CD4-positive, CD25-positive, alpha-beta regulatory T cell (primary cell): ENCODE measurements at regions not wholly inside any gene's neighbourhood (a gene's known extent, or its start where the extent isn't known, plus 50 kb on each side); places are given as distances from the start of the nearest gene placed in this dataset.

Experiments
- ATAC-seq, 2 donors: fragments of 150-1000 bp; cut with Tn5 transposase; one replicate each; pipeline ENCODE4 v1.10.0; 2021; ENCODE audit warnings: low read depth in 2 of 2, moderate number of reproducible peaks in 2 of 2, moderate library complexity in 1 of 2
- DNase-seq, 3 donors: peaks; one replicate each; pipeline versions ENCODE4 v3.0.0 to v3.0.0-alpha.2; 2012 to 2022; ENCODE audit warnings: mixed read lengths in 1 of 3
- H3K27ac ChIP-seq: one replicate; pipeline ENCODE4 v1.7.0; 2013; ENCODE audit warnings: mild to moderate bottlenecking, low read length; ENCODE audit not compliant: insufficient read depth, poor library complexity, severe bottlenecking
- H3K27me3 ChIP-seq: one replicate; pipeline ENCODE4 v1.7.0; 2013; ENCODE audit warnings: low read length; ENCODE audit not compliant: control insufficient read depth, insufficient read depth
- H3K36me3 ChIP-seq: one replicate; pipeline ENCODE4 v1.7.0; 2013; ENCODE audit warnings: mild to moderate bottlenecking, low read length, moderate library complexity; ENCODE audit not compliant: control insufficient read depth, insufficient read depth
- H3K4me1 ChIP-seq: 2 replicates; pipeline ENCODE4 v1.7.0; 2013; ENCODE audit warnings: mild to moderate bottlenecking, low read length; ENCODE audit not compliant: insufficient read depth, control insufficient read depth, poor library complexity, severe bottlenecking
- H3K4me3 ChIP-seq: one replicate; pipeline ENCODE4 v1.7.0; 2013; ENCODE audit warnings: low read depth, mild to moderate bottlenecking, low read length, moderate library complexity
- H3K9me3 ChIP-seq, 2 experiments: 1 replicate in 1 of 2; 2 replicates in 1 of 2; pipeline ENCODE4 v1.7.0; 2013; ENCODE audit warnings: low read length in 2 of 2, mild to moderate bottlenecking in 1 of 2, moderate library complexity in 1 of 2; ENCODE audit not compliant: control insufficient read depth in 2 of 2
- H3K27ac Mint-ChIP-seq, 3 donors: one replicate each; pipeline ENCODE4 v1.8.0; 2020 to 2022; ENCODE audit warnings: mild to moderate bottlenecking in 3 of 3, mixed read lengths in 3 of 3, moderate library complexity in 2 of 3
- H3K27me3 Mint-ChIP-seq: one replicate; pipeline ENCODE4 v1.8.0; 2022; ENCODE audit warnings: mild to moderate bottlenecking, mixed read lengths
- H3K36me3 Mint-ChIP-seq: one replicate; pipeline ENCODE4 v1.8.0; 2020; ENCODE audit warnings: mixed read lengths
- H3K4me1 Mint-ChIP-seq, 4 donors: one replicate each; pipeline ENCODE4 v1.8.0; 2020 to 2022; ENCODE audit warnings: mixed read lengths in 4 of 4, mild to moderate bottlenecking in 1 of 4
- H3K4me3 Mint-ChIP-seq, 4 donors: one replicate each; pipeline ENCODE4 v1.8.0; 2020 to 2022; ENCODE audit warnings: mild to moderate bottlenecking in 4 of 4, mixed read lengths in 4 of 4, moderate library complexity in 3 of 4
- H3K9me3 Mint-ChIP-seq, 7 donors: one replicate each; pipeline ENCODE4 v1.8.0; 2020 to 2022; ENCODE audit warnings: mixed read lengths in 7 of 7, mild to moderate bottlenecking in 3 of 7, moderate library complexity in 2 of 7

GRCh38 chr15:70385711-70386110 lies 288.0 kb upstream of the TLE3 start:
- no peak overlapping the region for H3K27ac Mint-ChIP-seq
- H3K4me1 Mint-ChIP-seq = no peaks in the 10 kb centered on the region

DNA sequence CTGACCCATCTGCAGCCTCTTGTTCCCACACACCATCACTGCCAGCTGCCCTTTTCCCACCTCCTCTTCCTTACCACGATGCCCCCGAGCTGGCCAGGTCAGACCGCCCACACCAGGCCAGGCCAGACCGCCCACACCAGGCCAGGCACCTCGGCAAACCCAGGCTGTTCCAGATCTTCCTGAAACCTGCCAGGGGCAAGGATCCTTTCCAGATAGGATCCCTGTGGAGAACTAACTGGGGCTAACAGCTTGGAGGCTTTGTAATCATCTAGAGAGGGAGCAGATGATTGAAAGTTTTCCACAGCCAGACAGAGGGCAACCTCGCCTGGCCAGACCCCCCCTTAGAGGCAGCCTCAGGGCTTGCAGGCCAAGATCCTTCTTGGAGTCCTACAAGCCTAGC lies 287.3 kb upstream of the TLE3 start:
- ATAC-seq = no peak
- H3K36me3 Mint-ChIP-seq = no peaks in the 10 kb centered on the region
- Histone ChIP-seq H3K27me3 (peaks cover 4% of the 10 kb centered on the region), H3K4me3 (no peak overlapping the region), H3K27ac (no peak overlapping the region), H3K9me3 (peaks cover 0 to 2% of the 10 kb centered on the region in 2 experiments), H3K36me3 (no peaks in the 10 kb centered on the region), H3K4me1 (no peaks in the 10 kb centered on the region)
- no peak overlapping the region for H3K27ac Mint-ChIP-seq
- no peaks in the 10 kb centered on the region for H3K27me3 Mint-ChIP-seq
- no peaks in the 10 kb centered on the region for H3K4me1 Mint-ChIP-seq
- H3K4me3 Mint-ChIP-seq = no peak overlapping the region
- no peak for DNase-seq
- H3K9me3 Mint-ChIP-seq = no peaks in the 10 kb centered on the region

More at GRCh38 chr15:70385711-70386110, 288.0 kb upstream of the TLE3 start:
- ATAC-seq = no peak
- Histone ChIP-seq H3K27me3 (peaks cover 4% of the 10 kb centered on the region), H3K9me3 (peaks cover 0 to 2% of the 10 kb centered on the region in 2 experiments), H3K36me3 (no peaks in the 10 kb centered on the region), H3K27ac (no peak overlapping the region), H3K4me3 (no peak overlapping the region), H3K4me1 (no peaks in the 10 kb centered on the region)
- DNase-seq = no peak
- H3K4me3 Mint-ChIP-seq = no peak overlapping the region
- no peaks in the 10 kb centered on the region for H3K27me3 Mint-ChIP-seq
- no peaks in the 10 kb centered on the region for H3K36me3 Mint-ChIP-seq
- no peaks in the 10 kb centered on the region for H3K9me3 Mint-ChIP-seq

DNA sequence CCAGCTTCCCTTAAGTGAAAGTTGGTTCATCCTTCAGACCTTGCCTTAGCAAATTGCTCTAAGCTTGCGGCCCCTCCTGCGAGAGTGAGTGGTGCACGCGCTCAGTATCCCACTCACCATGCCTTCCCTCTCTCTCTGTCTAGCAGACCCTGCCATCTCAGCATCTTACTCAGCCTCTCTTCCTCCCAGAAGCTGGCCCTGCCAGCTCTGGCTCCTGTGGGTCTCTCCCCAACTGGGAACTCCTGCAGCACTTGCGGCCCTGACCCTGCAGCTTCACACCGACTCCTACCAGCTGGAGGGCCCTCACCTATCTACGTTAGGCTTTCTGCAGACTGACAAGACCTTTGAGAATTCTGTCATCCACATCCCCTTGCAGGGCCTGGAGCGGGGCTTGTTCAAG lies 286.1 kb upstream of the TLE3 start:
- Histone ChIP-seq H3K4me3 (no peak overlapping the region), H3K27ac (no peak overlapping the region), H3K4me1 (no peaks in the 10 kb centered on the region), H3K9me3 (peaks cover 0 to 2% of the 10 kb centered on the region in 2 experiments), H3K36me3 (no peaks in the 10 kb centered on the region), H3K27me3 (no peaks in the 10 kb centered on the region)
- no peaks in the 10 kb centered on the region for H3K36me3 Mint-ChIP-seq
- H3K27me3 Mint-ChIP-seq = no peaks in the 10 kb centered on the region
- no peak overlapping the region for H3K4me3 Mint-ChIP-seq
- no peak overlapping the region for H3K27ac Mint-ChIP-seq
- ATAC-seq (no peak), DNase-seq (no peak)
- H3K9me3 Mint-ChIP-seq = peaks cover 0 to 1% (median 0%) of the 10 kb centered on the region in 7 donors
- no peaks in the 10 kb centered on the region for H3K4me1 Mint-ChIP-seq

- no peaks in the 10 kb centered on the region for H3K4me1 Mint-ChIP-seq
- no peaks in the 10 kb centered on the region for H3K27me3 Mint-ChIP-seq
- Histone ChIP-seq H3K9me3 (peaks cover 0 to 2% of the 10 kb centered on the region in 2 experiments), H3K27me3 (no peaks in the 10 kb centered on the region), H3K27ac (no peak overlapping the region), H3K36me3 (no peaks in the 10 kb centered on the region), H3K4me1 (no peaks in the 10 kb centered on the region), H3K4me3 (no peak overlapping the region)
- H3K27ac Mint-ChIP-seq = no peak overlapping the region
- DNase-seq (no peak), ATAC-seq (no peak)
- H3K4me3 Mint-ChIP-seq = no peak overlapping the region
- no peaks in the 10 kb centered on the region for H3K36me3 Mint-ChIP-seq
- peaks cover 0 to 1% (median 0%) of the 10 kb centered on the region in 7 donors for H3K9me3 Mint-ChIP-seq
Measured at GRCh38 chr15:70382762-70383458, 285.2 kb upstream of the TLE3 start.

DNA sequence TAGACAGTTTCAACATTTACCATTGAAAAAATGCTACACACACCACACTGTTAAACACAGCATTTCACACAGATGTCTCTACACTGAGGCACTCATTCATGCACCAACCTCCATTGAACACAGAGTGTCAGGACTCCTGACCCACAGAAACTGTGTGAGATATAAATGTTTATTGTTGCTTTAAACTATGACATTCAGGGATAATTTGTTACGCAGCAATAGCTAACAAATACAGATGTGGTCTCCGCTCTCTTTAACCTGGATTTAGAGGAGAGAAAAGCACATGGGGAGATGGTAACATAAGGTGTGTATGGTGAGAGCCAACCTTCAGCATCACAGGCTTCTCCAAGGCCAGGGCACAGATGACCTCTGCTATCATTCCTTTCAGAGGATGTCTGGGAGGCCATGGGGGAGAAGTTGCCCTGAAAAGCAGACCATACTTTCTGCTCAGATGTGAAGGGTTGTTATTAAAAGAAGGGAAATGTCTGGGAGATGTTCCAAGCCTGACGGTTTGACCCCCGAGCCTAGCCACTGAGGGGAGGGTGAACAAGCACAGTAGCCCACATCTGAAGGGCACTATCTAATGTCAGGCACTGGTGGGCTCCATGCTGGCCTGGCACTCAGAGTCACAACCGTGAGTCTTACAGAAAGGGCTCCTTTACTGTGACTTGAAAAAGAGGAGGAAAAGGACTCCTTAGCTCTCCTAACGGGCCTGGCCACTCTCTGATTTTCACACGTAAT lies 284.5 kb upstream of the TLE3 start:
- Mint-ChIP-seq H3K27ac (no peak overlapping the region), H3K4me3 (no peak overlapping the region), H3K36me3 (no peaks in the 10 kb centered on the region), H3K27me3 (no peaks in the 10 kb centered on the region), H3K9me3 (peaks cover 0 to 1% (median 0%) of the 10 kb centered on the region in 7 donors), H3K4me1 (no peaks in the 10 kb centered on the region)
- Histone ChIP-seq H3K4me3 (no peak overlapping the region), H3K9me3 (peaks cover 0 to 2% of the 10 kb centered on the region in 2 experiments), H3K4me1 (no peaks in the 10 kb centered on the region), H3K36me3 (no peaks in the 10 kb centered on the region), H3K27ac (no peak overlapping the region), H3K27me3 (no peaks in the 10 kb centered on the region)
- no peak for ATAC-seq
- DNase-seq = no peak

- Mint-ChIP-seq H3K36me3 (no peaks in the 10 kb centered on the region), H3K4me3 (no peak overlapping the region), H3K9me3 (peaks cover 0 to 1% (median 0%) of the 10 kb centered on the region in 7 donors), H3K27me3 (peaks cover 5% of the 10 kb centered on the region), H3K4me1 (peaks cover 0 to 5% (median 2%) of the 10 kb centered on the region in 4 donors), H3K27ac (peak overlapping the region in 1 of 3 donors; percentile 48)
- Histone ChIP-seq H3K4me1 (no peaks in the 10 kb centered on the region), H3K27ac (no peak overlapping the region), H3K4me3 (no peak overlapping the region), H3K36me3 (no peaks in the 10 kb centered on the region), H3K9me3 (peaks cover 0 to 2% of the 10 kb centered on the region in 2 experiments), H3K27me3 (no peaks in the 10 kb centered on the region)
- DNase-seq (no peak), ATAC-seq (no peak)
Measured at GRCh38 chr15:70379938-70380883, 282.5 kb upstream of the TLE3 start.

DNA sequence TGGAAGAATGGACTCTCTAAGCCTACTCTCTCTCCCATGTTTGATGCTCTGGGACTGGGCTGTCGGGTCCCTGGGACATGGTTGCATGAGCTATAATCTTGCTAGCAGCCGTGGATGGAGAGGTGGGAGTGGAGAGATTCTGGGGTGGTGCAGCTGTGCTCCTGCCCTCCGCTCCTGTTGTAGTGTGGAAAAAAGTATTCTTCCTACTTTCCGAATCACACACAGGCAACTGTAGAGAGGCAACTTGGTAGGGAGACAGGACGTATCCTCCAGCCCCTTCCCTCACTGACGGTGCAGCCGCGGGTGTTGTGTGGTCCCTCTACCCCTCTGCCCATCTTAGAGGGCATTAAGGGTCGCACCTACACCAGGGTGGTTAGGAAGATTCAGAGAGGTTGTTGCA lies 281.4 kb upstream of the TLE3 start:
- H3K9me3 ChIP-seq = peaks cover 0 to 2% of the 10 kb centered on the region in 2 experiments
- no peak overlapping the region for H3K27ac Mint-ChIP-seq
- H3K4me3 Mint-ChIP-seq = no peak overlapping the region
- DNase-seq = no peak
- no peaks in the 10 kb centered on the region for H3K36me3 ChIP-seq
- no peaks in the 10 kb centered on the region for H3K27me3 ChIP-seq
- H3K27ac ChIP-seq = no peak overlapping the region
- no peaks in the 10 kb centered on the region for H3K4me1 ChIP-seq
- H3K4me1 Mint-ChIP-seq = peaks cover 0 to 5% (median 2%) of the 10 kb centered on the region in 4 donors
- no peak for ATAC-seq
- no peak overlapping the region for H3K4me3 ChIP-seq
- H3K9me3 Mint-ChIP-seq = peaks cover 0 to 1% (median 0%) of the 10 kb centered on the region in 7 donors
- H3K27me3 Mint-ChIP-seq = peaks cover 5% of the 10 kb centered on the region
- H3K36me3 Mint-ChIP-seq = no peaks in the 10 kb centered on the region
